ENCODE measurements at regions not wholly inside any gene's neighbourhood (a gene's known extent, or its start where the extent isn't known, plus 50 kb on each side); places are given as distances from the start of the nearest gene placed in this dataset.
"Not testable (repeated sequence)": the region's sequence is repeated elsewhere in the genome, so short reads cannot be mapped to it uniquely, and the experiment has no call there.

DNA sequence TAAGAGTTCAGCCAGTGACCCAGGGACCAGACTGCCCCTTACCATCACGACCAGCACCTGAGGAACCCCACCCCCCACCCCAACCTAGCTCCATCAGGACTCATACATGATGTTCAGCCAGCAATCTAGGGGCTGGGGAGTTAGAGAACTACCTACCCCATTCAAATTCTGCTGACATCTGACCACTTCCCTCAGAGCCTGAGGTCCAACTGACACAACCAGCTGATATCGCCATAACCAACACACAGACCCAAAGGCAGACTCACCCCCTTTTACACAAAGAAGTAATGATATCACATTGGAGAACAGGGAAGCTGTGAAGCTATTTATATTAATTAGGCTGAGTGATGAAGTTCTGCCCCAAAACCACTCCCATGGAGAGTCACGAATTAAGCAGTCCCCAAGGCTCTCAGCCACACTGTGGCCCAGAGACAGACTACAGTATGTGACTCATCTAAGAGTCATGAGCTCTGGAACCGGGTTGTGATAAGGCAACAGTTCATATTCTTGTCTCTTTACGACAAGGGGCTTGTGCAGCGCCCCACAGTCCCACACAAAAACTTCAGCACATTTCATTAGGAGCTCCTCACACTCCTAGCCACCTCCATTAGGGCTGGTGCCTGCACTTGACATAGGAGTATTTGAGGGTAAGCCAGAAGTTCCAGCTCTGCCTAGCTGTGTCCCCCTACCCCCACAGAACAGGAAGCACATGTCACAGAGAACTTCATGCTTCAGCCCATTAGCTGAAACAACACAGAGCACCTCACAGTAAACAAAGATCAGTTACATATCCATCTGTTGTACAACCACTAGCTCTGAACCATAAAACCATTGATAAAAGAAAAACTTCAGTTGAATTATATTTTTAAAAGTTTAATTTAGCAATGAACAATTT, 184.7 kb upstream of the ZCCHC13 start:
- Mint-ChIP-seq H3K4me3 (ENCODE audit: low read depth) (no peak overlapping the region), H3K4me1 (ENCODE audit: low read depth) (no peaks in the 10 kb centered on the region), H3K27ac (no peak overlapping the region), H3K36me3 (ENCODE audit: insufficient read depth) (no peaks in the 10 kb centered on the region), H3K9me3 (ENCODE audit: low read depth) (no peaks in the 10 kb centered on the region), H3K27me3 (no peaks in the 10 kb centered on the region)
- TF ChIP-seq CTCF (IDR thresholded peaks at IDR 0.05; ENCODE audit: unreplicated experiment), result no peak
- no peak for DNase-seq (ENCODE audit: low spot score, unreplicated experiment)

GRCh38 chrX:74117962-74118902, 185.7 kb upstream of the ZCCHC13 start:
- H3K4me3 Mint-ChIP-seq (ENCODE audit: low read depth), result no peak overlapping the region

GRCh38 chrX:74111245-74111644, 192.7 kb upstream of the ZCCHC13 start:
- Mint-ChIP-seq H3K4me3 (ENCODE audit: low read depth) (no peak overlapping the region), H3K4me1 (ENCODE audit: low read depth) (no peaks in the 10 kb centered on the region), H3K27ac (no peak overlapping the region), H3K27me3 (no peaks in the 10 kb centered on the region), H3K9me3 (ENCODE audit: low read depth) (peaks cover 24% of the 10 kb centered on the region), H3K36me3 (ENCODE audit: insufficient read depth) (peaks cover 20% of the 10 kb centered on the region)
- no peak for TF ChIP-seq CTCF (IDR thresholded peaks at IDR 0.05; ENCODE audit: unreplicated experiment)
- no peak for DNase-seq (ENCODE audit: low spot score, unreplicated experiment)

More at GRCh38 chrX:74117962-74118902, 185.7 kb upstream of the ZCCHC13 start:
- no peaks in the 10 kb centered on the region for H3K27me3 Mint-ChIP-seq
- H3K4me1 Mint-ChIP-seq (ENCODE audit: low read depth), result no peaks in the 10 kb centered on the region
- TF ChIP-seq CTCF (IDR thresholded peaks at IDR 0.05; ENCODE audit: unreplicated experiment), result no peak
- no peaks in the 10 kb centered on the region for H3K36me3 Mint-ChIP-seq (ENCODE audit: insufficient read depth)
- DNase-seq (ENCODE audit: low spot score, unreplicated experiment), result no peak
- H3K9me3 Mint-ChIP-seq (ENCODE audit: low read depth), result no peaks in the 10 kb centered on the region
- H3K27ac Mint-ChIP-seq, result no peak overlapping the region

GRCh38 chrX:74107666-74108065, 196.3 kb upstream of the ZCCHC13 start:
- Mint-ChIP-seq H3K9me3 (ENCODE audit: low read depth) (peaks cover 44% of the 10 kb centered on the region), H3K4me1 (ENCODE audit: low read depth) (no peaks in the 10 kb centered on the region), H3K27me3 (no peaks in the 10 kb centered on the region), H3K36me3 (ENCODE audit: insufficient read depth) (peaks cover 33% of the 10 kb centered on the region), H3K4me3 (ENCODE audit: low read depth) (no peak overlapping the region), H3K27ac (no peak overlapping the region)
- no peak for DNase-seq (ENCODE audit: low spot score, unreplicated experiment)
- no peak for TF ChIP-seq CTCF (IDR thresholded peaks at IDR 0.05; ENCODE audit: unreplicated experiment)

DNA sequence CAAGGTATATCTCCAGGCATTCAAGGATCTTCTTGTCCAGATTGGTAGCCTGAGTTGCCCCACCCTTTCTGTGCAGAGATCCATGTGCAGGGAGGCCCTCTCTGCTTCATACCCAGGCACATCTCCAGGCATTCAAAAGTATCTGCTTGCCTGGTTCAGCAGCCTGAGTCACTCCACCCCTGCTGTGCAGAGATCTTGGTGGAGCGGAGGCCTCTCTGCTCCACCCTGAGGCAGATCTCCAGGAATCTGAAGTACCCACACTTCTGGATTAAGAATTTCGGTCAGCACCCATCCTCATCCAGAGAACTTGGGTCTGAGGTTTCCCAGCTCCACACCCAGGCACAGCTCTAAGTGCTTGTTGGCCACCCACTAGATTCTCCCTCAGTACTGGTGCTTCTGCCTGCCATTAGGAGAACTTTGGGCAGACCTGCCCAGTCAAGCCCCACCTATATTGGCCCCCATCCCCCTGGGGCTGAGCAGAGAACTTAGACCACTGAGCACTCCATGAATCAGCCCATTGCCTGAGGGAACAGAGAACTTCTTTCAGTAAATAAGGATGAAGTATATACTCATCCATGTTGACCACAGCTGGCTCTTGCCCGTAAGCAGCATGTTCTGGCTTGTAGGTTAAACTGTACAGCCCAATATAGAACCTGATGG, 199.5 kb upstream of the ZCCHC13 start:
- no peak for TF ChIP-seq CTCF (IDR thresholded peaks at IDR 0.05; ENCODE audit: unreplicated experiment)
- Mint-ChIP-seq H3K4me1 (ENCODE audit: low read depth) (no peaks in the 10 kb centered on the region), H3K4me3 (ENCODE audit: low read depth) (no peak overlapping the region), H3K27me3 (no peaks in the 10 kb centered on the region), H3K27ac (no peak overlapping the region), H3K9me3 (ENCODE audit: low read depth) (peaks cover 58% of the 10 kb centered on the region), H3K36me3 (ENCODE audit: insufficient read depth) (peaks cover 47% of the 10 kb centered on the region)
- no peak for DNase-seq (ENCODE audit: low spot score, unreplicated experiment)

DNA sequence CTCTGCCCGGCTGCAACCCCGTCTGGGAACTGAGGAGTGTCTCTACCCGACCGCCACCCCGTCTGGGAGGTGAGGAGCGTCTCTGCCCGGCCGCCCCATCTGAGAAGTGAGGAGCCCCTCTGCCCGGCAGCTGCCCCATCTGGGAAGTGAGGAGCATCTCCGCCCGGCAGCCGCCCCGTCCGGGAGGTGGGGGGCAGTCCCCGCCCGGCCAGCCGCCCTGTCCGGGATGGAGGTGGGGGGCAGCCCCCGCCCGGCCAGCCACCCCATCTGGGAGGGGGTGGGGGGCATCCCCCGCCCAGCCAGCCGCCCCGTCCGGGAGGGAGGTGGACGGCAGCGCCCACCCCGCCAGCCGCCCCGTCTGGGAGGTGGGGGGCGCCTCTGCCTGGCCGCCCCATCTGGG, 205.6 kb upstream of the ZCCHC13 start:
- not testable (repeated sequence) for H3K27me3 Mint-ChIP-seq; H3K4me1 Mint-ChIP-seq (ENCODE audit: low read depth)
- H3K36me3 Mint-ChIP-seq (ENCODE audit: insufficient read depth), result peaks cover 24% of the 10 kb centered on the region

More for the DNA sequence above, 205.6 kb upstream of the ZCCHC13 start:
- not testable (repeated sequence) for H3K27ac Mint-ChIP-seq; H3K4me3 Mint-ChIP-seq (ENCODE audit: low read depth); DNase-seq (ENCODE audit: low spot score, unreplicated experiment)
- peaks cover 38% of the 10 kb centered on the region for H3K9me3 Mint-ChIP-seq (ENCODE audit: low read depth)
